Natural killer cell (primary cell): ENCODE measurements at regions not wholly inside any gene's neighbourhood (a gene's known extent, or its start where the extent isn't known, plus 50 kb on each side); places are given as distances from the start of the nearest gene placed in this dataset.

Experiments used
- ATAC-seq, 3 donors: fragments of 150-1000 bp in 2 of 3; fragments of 200-7000 bp in 1 of 3; cut with Tn5 transposase; 1 replicate in 1 of 3; 2 replicates in 2 of 3; pipeline ENCODE4 v1.10.0; 2021; ENCODE audit warnings: mild to moderate bottlenecking in 2 of 3, moderate library complexity in 2 of 3
- DNase-seq, 2 donors: peaks; one replicate each; pipeline versions ENCODE4 v3.0.0 to v3.0.0-alpha.2; 2013 to 2021; ENCODE audit warnings: mixed read lengths in 1 of 2
- H3K27ac ChIP-seq: one replicate; pipeline ENCODE4 v1.5.1; 2013; ENCODE audit warnings: mild to moderate bottlenecking, low read length
- H3K27me3 ChIP-seq: one replicate; pipeline ENCODE4 v1.6.1; 2013; ENCODE audit warnings: low read length; ENCODE audit not compliant: control insufficient read depth, insufficient read depth
- H3K36me3 ChIP-seq: one replicate; pipeline ENCODE4 v1.6.1; 2013; ENCODE audit warnings: low read length; ENCODE audit not compliant: control insufficient read depth, insufficient read depth
- H3K4me1 ChIP-seq: one replicate; pipeline ENCODE4 v1.6.1; 2013; ENCODE audit warnings: low read length; ENCODE audit not compliant: control insufficient read depth, insufficient read depth
- H3K4me3 ChIP-seq: one replicate; pipeline ENCODE4 v1.5.1; 2013; ENCODE audit warnings: low read length
- H3K9me3 ChIP-seq: one replicate; pipeline ENCODE4 v1.6.1; 2013; ENCODE audit warnings: low read length; ENCODE audit not compliant: control insufficient read depth, insufficient read depth
- H3K27ac Mint-ChIP-seq, 2 donors: one replicate each; pipeline ENCODE4 v1.8.0; 2022; ENCODE audit warnings: mild to moderate bottlenecking in 2 of 2, mixed read lengths in 2 of 2, moderate library complexity in 1 of 2
- H3K27me3 Mint-ChIP-seq, 2 donors: one replicate each; pipeline ENCODE4 v1.8.0; 2022; ENCODE audit warnings: low read depth in 2 of 2, mixed read lengths in 2 of 2
- H3K36me3 Mint-ChIP-seq: one replicate; pipeline ENCODE4 v1.8.0; 2022; ENCODE audit warnings: mixed read lengths
- H3K4me1 Mint-ChIP-seq, 2 donors: one replicate each; pipeline ENCODE4 v1.8.0; 2022; ENCODE audit warnings: mixed read lengths in 2 of 2
- H3K4me3 Mint-ChIP-seq: one replicate; pipeline ENCODE4 v1.8.0; 2022; ENCODE audit warnings: mild to moderate bottlenecking, moderate library complexity, mixed read lengths
- H3K9me3 Mint-ChIP-seq, 2 donors: one replicate each; pipeline ENCODE4 v1.8.0; 2022; ENCODE audit warnings: mixed read lengths in 2 of 2
- WGBS: methylation state at CpG from one replicate; pipeline ENCODE4 v1.1.7; 2013; ENCODE audit warnings: missing lambda C conversion rate; ENCODE audit not compliant: insufficient coverage; 5-methylcytosine and 5-hydroxymethylcytosine counted together
- intact Hi-C: fragments of 100-400 bp; cut with micrococcal nuclease; formaldehyde crosslinking; loops from one replicate; pipeline ENCODE4 v1.14.2; 2022
- TF ChIP-seq, protein P1 (sequence below): fragments of 200-600 bp; IDR thresholded peaks from one replicate; pipeline ENCODE4 v1.8.0; 2022; ENCODE audit warnings: antibody characterized with exemption

DNA sequence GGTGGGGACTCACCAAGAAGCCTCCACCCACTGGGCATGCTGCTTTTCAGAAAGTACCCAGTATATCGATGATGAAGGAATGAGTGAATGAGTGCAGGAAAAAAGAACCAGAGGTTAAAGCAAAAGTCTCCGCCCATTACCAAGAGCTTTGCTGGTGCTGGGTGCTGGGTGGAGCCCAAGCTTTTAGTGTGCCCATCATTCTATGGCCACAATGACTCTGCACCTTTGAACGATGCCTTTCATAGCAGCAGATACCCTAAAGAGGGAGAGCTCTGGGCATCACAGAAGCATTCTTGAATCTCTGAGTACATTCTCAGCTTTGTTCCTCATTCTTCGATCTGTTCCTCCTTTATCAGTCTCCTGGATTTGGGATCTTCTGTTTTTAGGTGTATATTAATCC lies 450.7 kb upstream of the CCL2 start:
- Mint-ChIP-seq H3K36me3 (no peaks in the 10 kb centered on the region), H3K4me3 (no peak overlapping the region), H3K9me3 (no peaks in the 10 kb centered on the region), H3K4me1 (no peaks in the 10 kb centered on the region), H3K27me3 (peaks cover 28 to 53% of the 10 kb centered on the region in 2 donors), H3K27ac (no peak overlapping the region)
- Histone ChIP-seq H3K36me3 (no peaks in the 10 kb centered on the region), H3K27me3 (no peaks in the 10 kb centered on the region), H3K27ac (no peak overlapping the region), H3K9me3 (no peaks in the 10 kb centered on the region), H3K4me1 (no peaks in the 10 kb centered on the region), H3K4me3 (no peak overlapping the region)
- intact Hi-C loops = no loop called here
- 21% methylated on average over 3 of the region's 4 CpGs for WGBS
- TF ChIP-seq, protein P1, sequence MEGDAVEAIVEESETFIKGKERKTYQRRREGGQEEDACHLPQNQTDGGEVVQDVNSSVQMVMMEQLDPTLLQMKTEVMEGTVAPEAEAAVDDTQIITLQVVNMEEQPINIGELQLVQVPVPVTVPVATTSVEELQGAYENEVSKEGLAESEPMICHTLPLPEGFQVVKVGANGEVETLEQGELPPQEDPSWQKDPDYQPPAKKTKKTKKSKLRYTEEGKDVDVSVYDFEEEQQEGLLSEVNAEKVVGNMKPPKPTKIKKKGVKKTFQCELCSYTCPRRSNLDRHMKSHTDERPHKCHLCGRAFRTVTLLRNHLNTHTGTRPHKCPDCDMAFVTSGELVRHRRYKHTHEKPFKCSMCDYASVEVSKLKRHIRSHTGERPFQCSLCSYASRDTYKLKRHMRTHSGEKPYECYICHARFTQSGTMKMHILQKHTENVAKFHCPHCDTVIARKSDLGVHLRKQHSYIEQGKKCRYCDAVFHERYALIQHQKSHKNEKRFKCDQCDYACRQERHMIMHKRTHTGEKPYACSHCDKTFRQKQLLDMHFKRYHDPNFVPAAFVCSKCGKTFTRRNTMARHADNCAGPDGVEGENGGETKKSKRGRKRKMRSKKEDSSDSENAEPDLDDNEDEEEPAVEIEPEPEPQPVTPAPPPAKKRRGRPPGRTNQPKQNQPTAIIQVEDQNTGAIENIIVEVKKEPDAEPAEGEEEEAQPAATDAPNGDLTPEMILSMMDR = no peak
- DNase-seq = no peak
- no peak for ATAC-seq

DNA sequence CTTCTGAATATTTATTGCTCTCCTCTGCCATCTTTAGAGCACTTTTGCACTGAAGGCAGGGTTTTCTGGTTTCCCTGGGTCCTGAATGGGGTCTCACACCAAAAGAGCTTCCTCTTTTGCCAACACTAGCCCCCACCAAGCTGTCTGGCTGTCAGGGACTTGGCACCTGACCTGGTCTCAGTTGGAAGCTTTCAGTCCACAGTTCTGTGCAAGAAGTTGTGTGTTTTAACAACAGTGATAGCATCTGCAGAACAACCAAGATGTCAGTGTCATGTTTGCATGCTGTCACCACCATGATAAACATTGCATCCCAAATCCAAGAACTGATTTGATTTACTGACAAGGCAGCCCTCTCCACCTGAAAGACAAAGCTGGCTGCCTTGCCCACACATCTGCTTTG lies 448.5 kb upstream of the CCL2 start:
- intact Hi-C loops = no loop called here
- peaks cover 22 to 51% of the 10 kb centered on the region in 2 donors for H3K27me3 Mint-ChIP-seq
- no peak overlapping the region for H3K27ac Mint-ChIP-seq
- no peaks in the 10 kb centered on the region for H3K4me1 ChIP-seq
- H3K27me3 ChIP-seq = no peaks in the 10 kb centered on the region
- H3K9me3 Mint-ChIP-seq = no peaks in the 10 kb centered on the region
- DNase-seq (no peak), ATAC-seq (no peak)
- H3K4me3 Mint-ChIP-seq = no peak overlapping the region
- H3K4me3 ChIP-seq = no peak overlapping the region
- H3K36me3 ChIP-seq = no peaks in the 10 kb centered on the region
- H3K36me3 Mint-ChIP-seq = no peaks in the 10 kb centered on the region
- no peaks in the 10 kb centered on the region for H3K9me3 ChIP-seq
- H3K27ac ChIP-seq = no peak overlapping the region
- H3K4me1 Mint-ChIP-seq = no peaks in the 10 kb centered on the region
- TF ChIP-seq, protein P1 = no peak

DNA sequence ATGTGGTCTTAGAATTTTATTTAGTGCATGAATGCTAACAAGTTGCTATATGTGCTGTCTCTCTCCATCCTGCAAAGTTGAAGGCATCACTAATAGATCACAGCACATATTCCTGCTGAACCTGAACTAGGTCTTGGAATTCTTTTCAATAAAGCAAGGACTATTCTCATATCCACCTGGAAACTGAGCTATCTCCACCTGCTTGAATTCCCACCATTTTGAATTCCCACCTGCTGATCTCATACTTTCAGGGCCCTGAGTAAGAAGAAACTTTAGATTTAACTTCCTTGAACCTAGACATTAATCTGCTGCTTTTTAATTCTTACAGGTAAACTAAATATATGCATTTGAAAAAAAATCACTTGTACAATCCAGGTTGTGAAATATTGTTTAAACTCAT lies 445.3 kb upstream of the CCL2 start:
- no peak overlapping the region for H3K4me3 Mint-ChIP-seq
- H3K27ac ChIP-seq = no peak overlapping the region
- H3K4me3 ChIP-seq = no peak overlapping the region
- intact Hi-C loops = no loop called here
- H3K27ac Mint-ChIP-seq = no peak overlapping the region
- H3K4me1 ChIP-seq = no peaks in the 10 kb centered on the region
- no peaks in the 10 kb centered on the region for H3K36me3 ChIP-seq
- peaks cover 14 to 29% of the 10 kb centered on the region in 2 donors for H3K27me3 Mint-ChIP-seq
- no peaks in the 10 kb centered on the region for H3K27me3 ChIP-seq
- no peaks in the 10 kb centered on the region for H3K9me3 Mint-ChIP-seq
- ATAC-seq (no peak), DNase-seq (no peak)
- no peaks in the 10 kb centered on the region for H3K36me3 Mint-ChIP-seq
- no peaks in the 10 kb centered on the region for H3K9me3 ChIP-seq
- TF ChIP-seq, protein P1 = no peak
- no peaks in the 10 kb centered on the region for H3K4me1 Mint-ChIP-seq

- Mint-ChIP-seq H3K9me3 (no peaks in the 10 kb centered on the region), H3K4me3 (no peak overlapping the region), H3K27me3 (peaks cover 11 to 27% of the 10 kb centered on the region in 2 donors), H3K27ac (no peak overlapping the region), H3K36me3 (no peaks in the 10 kb centered on the region), H3K4me1 (no peaks in the 10 kb centered on the region)
- no peaks in the 10 kb centered on the region for H3K27me3 ChIP-seq
- no peak overlapping the region for H3K4me3 ChIP-seq
- no peak overlapping the region for H3K27ac ChIP-seq
- ATAC-seq (no peak), DNase-seq (no peak)
- TF ChIP-seq, protein P1 = no peak
- H3K4me1 ChIP-seq = no peaks in the 10 kb centered on the region
- no peaks in the 10 kb centered on the region for H3K36me3 ChIP-seq
- intact Hi-C loops = no loop called here
- WGBS = 72% methylated on average over 7 of the region's 7 CpGs
- no peaks in the 10 kb centered on the region for H3K9me3 ChIP-seq
Observed at GRCh38 chr17:33811004-33811760, 443.9 kb upstream of the CCL2 start.
